ENCODE measurements at regions not wholly inside any gene's neighbourhood (a gene's known extent, or its start where the extent isn't known, plus 50 kb on each side); places are given as distances from the start of the nearest gene placed in this dataset.

DNA sequence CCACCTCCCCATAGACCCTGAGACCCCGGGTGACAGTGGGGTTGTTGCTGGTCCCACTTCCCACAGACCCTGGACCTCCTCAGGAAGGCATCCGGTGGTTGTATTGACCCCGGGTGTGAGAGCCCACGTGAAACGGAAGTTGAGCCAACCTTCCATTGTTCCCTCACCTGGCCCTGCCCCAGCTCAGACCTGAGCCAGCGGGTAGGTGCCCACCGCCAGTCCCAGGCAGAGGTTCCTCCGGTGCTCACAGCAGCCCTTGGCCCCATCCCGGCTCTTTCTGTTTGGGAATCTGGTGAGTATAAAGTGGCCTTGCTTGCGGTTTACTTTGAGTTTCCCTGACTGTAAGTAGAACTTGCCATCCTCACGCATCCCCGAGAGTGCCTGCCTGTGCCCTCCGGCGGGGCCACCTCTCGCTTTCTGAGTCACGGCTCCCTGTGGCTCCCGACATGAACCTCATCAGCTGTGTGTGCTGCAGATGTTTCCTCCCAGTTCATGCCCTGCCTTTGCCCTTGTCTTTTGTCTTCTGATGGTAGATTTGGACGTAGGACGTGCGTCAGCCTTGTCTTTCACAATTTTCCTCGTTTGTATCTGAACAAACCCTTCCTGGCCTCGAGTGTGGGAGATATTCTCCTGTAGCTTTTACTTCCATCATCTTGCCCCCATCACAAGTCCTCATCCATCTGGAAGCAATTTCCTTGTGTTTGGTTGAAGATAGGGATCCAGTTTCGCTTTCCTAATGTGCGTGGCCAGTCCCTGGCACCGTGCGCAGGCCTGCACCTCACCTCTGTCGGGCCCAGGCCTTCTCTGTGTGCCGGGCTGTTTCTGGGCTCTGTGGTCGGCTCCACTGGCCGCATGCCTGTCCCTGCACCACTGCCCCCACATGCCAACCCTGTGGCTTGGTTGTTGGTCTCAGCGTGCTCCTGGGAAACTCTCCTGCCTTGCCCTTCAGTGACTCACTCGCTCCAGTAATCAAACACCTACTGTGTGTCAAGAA, 76.0 kb downstream of the METRNL start:
- no peak for TF ChIP-seq MAX (IDR thresholded peaks at IDR 0.05; ENCODE audit: low read depth, low read length)
- TF ChIP-seq, protein P1, sequence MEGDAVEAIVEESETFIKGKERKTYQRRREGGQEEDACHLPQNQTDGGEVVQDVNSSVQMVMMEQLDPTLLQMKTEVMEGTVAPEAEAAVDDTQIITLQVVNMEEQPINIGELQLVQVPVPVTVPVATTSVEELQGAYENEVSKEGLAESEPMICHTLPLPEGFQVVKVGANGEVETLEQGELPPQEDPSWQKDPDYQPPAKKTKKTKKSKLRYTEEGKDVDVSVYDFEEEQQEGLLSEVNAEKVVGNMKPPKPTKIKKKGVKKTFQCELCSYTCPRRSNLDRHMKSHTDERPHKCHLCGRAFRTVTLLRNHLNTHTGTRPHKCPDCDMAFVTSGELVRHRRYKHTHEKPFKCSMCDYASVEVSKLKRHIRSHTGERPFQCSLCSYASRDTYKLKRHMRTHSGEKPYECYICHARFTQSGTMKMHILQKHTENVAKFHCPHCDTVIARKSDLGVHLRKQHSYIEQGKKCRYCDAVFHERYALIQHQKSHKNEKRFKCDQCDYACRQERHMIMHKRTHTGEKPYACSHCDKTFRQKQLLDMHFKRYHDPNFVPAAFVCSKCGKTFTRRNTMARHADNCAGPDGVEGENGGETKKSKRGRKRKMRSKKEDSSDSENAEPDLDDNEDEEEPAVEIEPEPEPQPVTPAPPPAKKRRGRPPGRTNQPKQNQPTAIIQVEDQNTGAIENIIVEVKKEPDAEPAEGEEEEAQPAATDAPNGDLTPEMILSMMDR (IDR thresholded peaks at IDR 0.05; ENCODE audit: low read depth, low read length), result no peak
- no peak for TF ChIP-seq MYC (IDR thresholded peaks at IDR 0.05; ENCODE audit: low read depth, low read length)
- no peak for TF ChIP-seq POLR2A (IDR thresholded peaks at IDR 0.05; ENCODE audit: extremely low read depth, insufficient read length)

GRCh38 chr17:83156408-83156807, 77.0 kb downstream of the METRNL start:
- TF ChIP-seq MAX (IDR thresholded peaks at IDR 0.05; ENCODE audit: low read depth, low read length) (no peak), MYC (IDR thresholded peaks at IDR 0.05; ENCODE audit: low read depth, low read length) (no peak), POLR2A (IDR thresholded peaks at IDR 0.05; ENCODE audit: extremely low read depth, insufficient read length) (no peak)
- TF ChIP-seq, protein P1 (IDR thresholded peaks at IDR 0.05; ENCODE audit: low read depth, low read length), result no peak
- no peak for DNase-seq (ENCODE audit: low read depth)
- no peak overlapping the region for H3K4me3 ChIP-seq (ENCODE audit: low read depth, low read length)

More for the DNA sequence above, 76.0 kb downstream of the METRNL start:
- H3K4me3 ChIP-seq (ENCODE audit: low read depth, low read length), result no peak overlapping the region
- DNase-seq (ENCODE audit: low read depth), result peak; percentile 46

GRCh38 chr17:83159204-83160049, 80.0 kb downstream of the METRNL start:
- no peak overlapping the region for H3K4me3 ChIP-seq (ENCODE audit: low read depth, low read length)
- TF ChIP-seq MAX (IDR thresholded peaks at IDR 0.05; ENCODE audit: low read depth, low read length) (no peak), MYC (IDR thresholded peaks at IDR 0.05; ENCODE audit: low read depth, low read length) (no peak), POLR2A (IDR thresholded peaks at IDR 0.05; ENCODE audit: extremely low read depth, insufficient read length) (no peak)
- TF ChIP-seq, protein P1 (IDR thresholded peaks at IDR 0.05; ENCODE audit: low read depth, low read length), result no peak
- no peak for DNase-seq (ENCODE audit: low read depth)

DNA sequence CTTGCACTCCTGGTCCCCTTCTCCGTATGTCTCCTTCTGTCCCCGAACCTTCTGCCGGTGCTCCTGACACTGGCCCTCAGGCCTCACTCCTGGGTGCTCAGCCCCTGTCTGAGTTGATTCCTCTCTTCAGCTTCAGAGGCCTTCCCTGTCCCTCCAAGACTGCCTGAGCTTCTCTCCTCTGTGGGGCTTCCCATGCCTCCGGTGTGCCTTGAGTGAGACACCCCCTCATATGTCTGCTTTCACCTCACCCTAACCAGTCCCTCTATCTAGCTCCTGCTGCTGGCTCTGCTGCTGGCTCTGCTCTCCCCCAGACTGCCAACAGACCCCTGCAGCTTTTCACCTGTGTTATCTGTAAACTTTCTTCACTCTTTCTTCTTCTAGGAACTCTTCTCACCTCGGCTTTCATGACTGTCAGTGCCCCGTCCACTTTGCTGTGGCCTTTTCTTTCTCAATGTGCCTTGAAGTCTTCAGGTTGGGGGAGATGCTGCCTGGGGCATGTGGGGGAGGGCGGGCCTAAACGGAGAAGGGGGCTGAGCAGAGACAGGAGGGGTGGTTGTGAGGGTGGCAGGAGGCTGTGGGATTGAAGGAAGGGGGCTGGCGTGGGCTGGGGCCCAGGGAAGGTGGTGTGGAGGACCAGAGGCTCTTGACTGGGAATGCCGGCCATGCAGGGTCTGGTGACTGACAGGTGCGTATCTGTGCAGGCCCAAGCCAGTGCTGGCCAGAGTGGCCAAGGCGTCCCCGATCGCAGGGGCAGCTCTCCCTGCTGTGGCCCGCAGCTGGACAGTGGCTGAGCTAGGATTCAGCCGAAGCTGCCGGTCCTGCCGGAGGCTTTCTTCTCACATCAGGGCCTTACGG, 81.3 kb downstream of the METRNL start:
- TF ChIP-seq MAX (IDR thresholded peaks at IDR 0.05; ENCODE audit: low read depth, low read length) (no peak), MYC (IDR thresholded peaks at IDR 0.05; ENCODE audit: low read depth, low read length) (no peak), POLR2A (IDR thresholded peaks at IDR 0.05; ENCODE audit: extremely low read depth, insufficient read length) (no peak)
- TF ChIP-seq, protein P1 (IDR thresholded peaks at IDR 0.05; ENCODE audit: low read depth, low read length), result no peak
- H3K4me3 ChIP-seq (ENCODE audit: low read depth, low read length), result no peak overlapping the region

More for the DNA sequence above, 81.3 kb downstream of the METRNL start:
- no peak for DNase-seq (ENCODE audit: low read depth)
